IMR-90 (cell line): ENCODE measurements at regions not wholly inside any gene's neighbourhood (a gene's known extent, or its start where the extent isn't known, plus 50 kb on each side); places are given as distances from the start of the nearest gene placed in this dataset.

Experiments
- ATAC-seq: fragments of 200-7000 bp; cut with Tn5 transposase; 2 replicates; pipeline ENCODE4 v1.9.1; 2020; ENCODE audit warnings: low read depth, mild to moderate bottlenecking, moderate library complexity
- BruUV-seq: library from RNA; stranded (reverse); fragments of 400-500 nt; replicated peaks from 2 replicates; lab custom pipeline; 2021; lab: Mats Ljungman, UMichigan
- CTCF ChIA-PET: fragments of 300-600 bp; formaldehyde crosslinking; extraction: SDS; loops from one replicate; lab custom pipeline; 2021; ENCODE audit warnings: antibody characterized with exemption; lab: Yijun Ruan, JAX
- POLR2A ChIA-PET: fragments of 300-600 bp; sonication (Branson Sonifier 250); formaldehyde crosslinking; loops from one replicate; lab custom pipeline; 2022; ENCODE audit warnings: antibody characterized with exemption; ENCODE audit not compliant: unreplicated experiment; lab: Charles Lee
- DNase-seq: peaks from one replicate; pipeline ENCODE4 v3.0.0; 2013
- H2AFZ ChIP-seq: replicated peaks from 2 replicates; pipeline ENCODE3; 2013; ENCODE audit warnings: low read length, mild to moderate bottlenecking; ENCODE audit not compliant: poor library complexity
- H2AK5ac ChIP-seq: 2 replicates; pipeline ENCODE4 v1.6.1; 2013; ENCODE audit warnings: low read depth, low read length, inconsistent platforms
- H2AK9ac ChIP-seq: replicated peaks from 2 replicates; pipeline ENCODE3; 2013; ENCODE audit warnings: mild to moderate bottlenecking, low read depth, low read length, moderate library complexity; ENCODE audit not compliant: poor library complexity
- H2BK120ac ChIP-seq: 2 replicates; pipeline ENCODE4 v1.6.1; 2013; ENCODE audit warnings: low read depth, low read length, inconsistent platforms
- H2BK15ac ChIP-seq: 3 replicates; pipeline ENCODE4 v1.6.1; 2013; ENCODE audit warnings: low read depth, low read length, inconsistent platforms
- H2BK20ac ChIP-seq: 2 replicates; pipeline ENCODE4 v1.6.1; 2013; ENCODE audit warnings: low read depth, mild to moderate bottlenecking, inconsistent platforms, low read length, moderate library complexity
- H2BK5ac ChIP-seq: 2 replicates; pipeline ENCODE4 v1.6.1; 2013; ENCODE audit warnings: mild to moderate bottlenecking, low read depth, low read length, inconsistent platforms; ENCODE audit not compliant: poor library complexity, severe bottlenecking
- H3K14ac ChIP-seq: replicated peaks from 2 replicates; pipeline ENCODE4 v1.6.1; 2013; ENCODE audit warnings: low read depth, low read length, inconsistent platforms
- H3K18ac ChIP-seq: 2 replicates; pipeline ENCODE4 v1.6.1; 2013; ENCODE audit warnings: low read depth, low read length, control low read depth
- H3K23ac ChIP-seq: 2 replicates; pipeline ENCODE4 v1.6.1; 2013; ENCODE audit warnings: low read depth, low read length, inconsistent platforms
- H3K27ac ChIP-seq: 2 replicates; pipeline ENCODE4 v1.5.1; 2013; ENCODE audit warnings: mild to moderate bottlenecking, control low read depth, low read length; ENCODE audit not compliant: insufficient read depth
- H3K27me3 ChIP-seq: 2 replicates; pipeline ENCODE4 v1.6.1; 2013; ENCODE audit warnings: low read length; ENCODE audit not compliant: control insufficient read depth, insufficient read depth
- H3K36me3 ChIP-seq: 2 replicates; pipeline ENCODE4 v1.6.1; 2013; ENCODE audit warnings: low read length, mixed read lengths; ENCODE audit not compliant: control insufficient read depth, insufficient read depth
- H3K4ac ChIP-seq: 2 replicates; pipeline ENCODE4 v1.6.1; 2013; ENCODE audit warnings: low read depth, low read length, inconsistent platforms
- H3K4me1 ChIP-seq: 2 replicates; pipeline ENCODE4 v1.6.1; 2013; ENCODE audit warnings: low read length, mixed read lengths; ENCODE audit not compliant: control insufficient read depth, insufficient read depth
- H3K4me2 ChIP-seq: 2 replicates; pipeline ENCODE4 v1.6.1; 2013; ENCODE audit warnings: low read depth, mild to moderate bottlenecking, control low read depth, low read length, moderate library complexity
- H3K4me3 ChIP-seq: 2 replicates; pipeline ENCODE4 v1.5.1; 2013; ENCODE audit warnings: low read depth, mild to moderate bottlenecking, control low read depth, low read length, moderate library complexity; ENCODE audit not compliant: insufficient read depth
- H3K56ac ChIP-seq: 2 replicates; pipeline ENCODE4 v1.6.1; 2013; ENCODE audit warnings: low read length, inconsistent platforms; ENCODE audit not compliant: insufficient read depth; ENCODE audit errors: extremely low read depth
- H3K79me1 ChIP-seq, 2 experiments: 2 replicates each; pipeline ENCODE4 v1.6.1; 2013; ENCODE audit warnings: low read length in 2 of 2, inconsistent platforms in 1 of 2, low read depth in 1 of 2
- H3K9ac ChIP-seq: 2 replicates; pipeline ENCODE4 v1.6.1; 2013; ENCODE audit warnings: low read depth, low read length, control low read depth
- H3K9me1 ChIP-seq: 2 replicates; pipeline ENCODE4 v1.6.1; 2013; ENCODE audit warnings: low read length, inconsistent platforms; ENCODE audit not compliant: insufficient read depth
- H3K9me3 ChIP-seq: 2 replicates; pipeline ENCODE4 v1.6.1; 2013; ENCODE audit warnings: low read length; ENCODE audit not compliant: control insufficient read depth, insufficient read depth
- H4K20me1 ChIP-seq: 2 replicates; pipeline ENCODE4 v1.6.1; 2013; ENCODE audit warnings: low read length, inconsistent platforms; ENCODE audit not compliant: insufficient read depth
- H4K5ac ChIP-seq: 2 replicates; pipeline ENCODE4 v1.6.1; 2013; ENCODE audit warnings: mild to moderate bottlenecking, low read depth, low read length, control low read depth
- H4K8ac ChIP-seq, 2 experiments: 2 replicates each; pipeline ENCODE4 v1.6.1; 2013; ENCODE audit warnings: low read depth in 2 of 2, low read length in 2 of 2, control low read depth in 1 of 2, inconsistent platforms in 1 of 2
- H4K91ac ChIP-seq: 2 replicates; pipeline ENCODE4 v1.6.1; 2013; ENCODE audit warnings: low read depth, low read length, inconsistent platforms; ENCODE audit not compliant: insufficient read depth
- BHLHE40 ChIP-seq: fragments of 150-350 bp; IDR thresholded peaks from 2 replicates; pipeline ENCODE4 v1.6.1; 2016; ENCODE audit warnings: mild to moderate bottlenecking, low read depth, low read length
- CEBPB ChIP-seq: IDR thresholded peaks from 2 replicates; pipeline ENCODE4 v1.6.1; 2012; ENCODE audit warnings: low read depth, low read length, improper control_type of control experiment
- CHD1 ChIP-seq: IDR thresholded peaks from 2 replicates; pipeline ENCODE4 v1.6.1; 2012; ENCODE audit warnings: low read depth, low read length, improper control_type of control experiment
- FOS ChIP-seq: fragments of 150-350 bp; IDR thresholded peaks from 2 replicates; pipeline ENCODE4 v1.6.1; 2016; ENCODE audit warnings: low read depth, low read length
- MAFK ChIP-seq: IDR thresholded peaks from 2 replicates; pipeline ENCODE4 v1.6.1; 2012; ENCODE audit warnings: low read depth, low read length, improper control_type of control experiment
- MAZ ChIP-seq: IDR thresholded peaks from 2 replicates; pipeline ENCODE4 v1.6.1; 2012; ENCODE audit warnings: low read depth, mild to moderate bottlenecking, low read length, improper control_type of control experiment, moderate library complexity, borderline replicate concordance
- MXI1 ChIP-seq: IDR thresholded peaks from 2 replicates; pipeline ENCODE4 v1.6.1; 2012; ENCODE audit warnings: low read depth, mild to moderate bottlenecking, low read length, moderate library complexity, borderline replicate concordance
- NFE2L2 ChIP-seq: fragments of 150-350 bp; IDR thresholded peaks from 2 replicates; pipeline ENCODE4 v1.6.1; 2016; ENCODE audit warnings: low read depth, mild to moderate bottlenecking, low read length
- POLR2A ChIP-seq: IDR thresholded peaks from 2 replicates; pipeline ENCODE4 v1.6.1; 2012; ENCODE audit warnings: mild to moderate bottlenecking, low read depth, low read length
- RAD21 ChIP-seq: IDR thresholded peaks from 2 replicates; pipeline ENCODE4 v1.6.1; 2012; ENCODE audit warnings: low read length, improper control_type of control experiment
- RCOR1 ChIP-seq: IDR thresholded peaks from 2 replicates; pipeline ENCODE4 v1.6.1; 2012; ENCODE audit warnings: mild to moderate bottlenecking, low read length, improper control_type of control experiment; ENCODE audit not compliant: insufficient replicate concordance
- RFX5 ChIP-seq: IDR thresholded peaks from 2 replicates; pipeline ENCODE4 v1.8.0; 2012; ENCODE audit warnings: low read depth, mild to moderate bottlenecking, low read length, moderate library complexity
- SMC3 ChIP-seq: fragments of 150-350 bp; IDR thresholded peaks from 2 replicates; pipeline ENCODE4 v1.6.1; 2016; ENCODE audit warnings: low read depth, mild to moderate bottlenecking, antibody characterized with exemption, low read length, moderate library complexity
- WGBS, 2 experiments: methylation state at CpG; one replicate each; pipeline versions ENCODE4 v1.1.5 to v1.1.7; 2013; ENCODE audit warnings: missing lambda C conversion rate in 2 of 2; ENCODE audit not compliant: insufficient read length in 1 of 2; ENCODE audit errors: extremely low coverage in 2 of 2; 5-methylcytosine and 5-hydroxymethylcytosine counted together
- dilution Hi-C: fragments of 300-500 bp; cut with HindIII; formaldehyde crosslinking; loops from one replicate; pipeline ENCODE4 v1.14.3; 2018; ENCODE audit warnings: low sequenced_read_pairs; ENCODE audit not compliant: unreplicated experiment
- in situ Hi-C: fragments of 300-500 bp; cut with MboI; formaldehyde crosslinking; loops from 3 replicates; pipeline ENCODE4 v1.14.3; 2019; ENCODE audit warnings: low sequenced_read_pairs, inconsistent platforms, mixed read lengths
- intact Hi-C: fragments of 100-400 bp; cut with micrococcal nuclease; formaldehyde crosslinking; loops from 2 replicates; pipeline ENCODE4 v1.10.0; 2022
- TF ChIP-seq, protein P1 (sequence below): conservative IDR thresholded peaks from 2 replicates; pipeline ENCODE4 v1.5.1; 2012; ENCODE audit warnings: mild to moderate bottlenecking, low read depth, low read length, improper control_type of control experiment
- TF ChIP-seq, protein P2 (sequence below): fragments of 150-350 bp; IDR thresholded peaks from 2 replicates; pipeline ENCODE4 v1.6.1; 2016; ENCODE audit warnings: low read depth, mild to moderate bottlenecking, low read length, moderate library complexity, borderline replicate concordance
- TF ChIP-seq, protein P3 (sequence below): fragments of 150-350 bp; IDR thresholded peaks from 2 replicates; pipeline ENCODE4 v1.6.1; 2017; ENCODE audit warnings: mild to moderate bottlenecking, antibody characterized with exemption, low read length, low read depth

DNA sequence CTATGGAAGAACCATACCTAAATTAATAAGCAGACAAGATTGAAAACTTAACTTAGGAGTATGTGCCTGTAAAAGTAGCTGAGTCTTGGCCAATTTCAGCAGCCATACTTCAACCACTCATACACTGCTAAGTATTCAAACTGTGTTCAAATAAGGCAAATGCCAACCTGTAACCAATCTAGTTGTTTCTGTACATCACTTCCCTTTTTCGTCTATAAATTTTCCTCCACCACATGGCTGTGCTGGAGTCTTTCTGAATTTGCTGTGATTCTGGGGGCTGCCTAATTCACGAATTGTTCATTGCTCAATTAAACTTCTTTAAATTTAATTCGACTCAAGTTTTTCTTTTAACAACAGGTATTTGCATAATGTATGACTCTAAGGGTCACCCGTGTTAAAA, 184.4 kb downstream of the PLK2 start:
- H2BK5ac ChIP-seq = no peak overlapping the region
- WGBS, 2 experiments = no CpG with 5 or more reads among the region's 4 CpGs
- ATAC-seq (no peak), DNase-seq (no peak)
- H3K79me1 ChIP-seq = no peaks in the 10 kb centered on the region
- H2BK20ac ChIP-seq = no peak overlapping the region
- H2BK120ac ChIP-seq = no peak overlapping the region
- no peak overlapping the region for H3K27ac ChIP-seq
- in situ Hi-C loops (no loop called here), intact Hi-C loops (no loop called here), dilution Hi-C loops (no loop called here)
- TF ChIP-seq MXI1 = no peak
- TF ChIP-seq, protein P1, sequence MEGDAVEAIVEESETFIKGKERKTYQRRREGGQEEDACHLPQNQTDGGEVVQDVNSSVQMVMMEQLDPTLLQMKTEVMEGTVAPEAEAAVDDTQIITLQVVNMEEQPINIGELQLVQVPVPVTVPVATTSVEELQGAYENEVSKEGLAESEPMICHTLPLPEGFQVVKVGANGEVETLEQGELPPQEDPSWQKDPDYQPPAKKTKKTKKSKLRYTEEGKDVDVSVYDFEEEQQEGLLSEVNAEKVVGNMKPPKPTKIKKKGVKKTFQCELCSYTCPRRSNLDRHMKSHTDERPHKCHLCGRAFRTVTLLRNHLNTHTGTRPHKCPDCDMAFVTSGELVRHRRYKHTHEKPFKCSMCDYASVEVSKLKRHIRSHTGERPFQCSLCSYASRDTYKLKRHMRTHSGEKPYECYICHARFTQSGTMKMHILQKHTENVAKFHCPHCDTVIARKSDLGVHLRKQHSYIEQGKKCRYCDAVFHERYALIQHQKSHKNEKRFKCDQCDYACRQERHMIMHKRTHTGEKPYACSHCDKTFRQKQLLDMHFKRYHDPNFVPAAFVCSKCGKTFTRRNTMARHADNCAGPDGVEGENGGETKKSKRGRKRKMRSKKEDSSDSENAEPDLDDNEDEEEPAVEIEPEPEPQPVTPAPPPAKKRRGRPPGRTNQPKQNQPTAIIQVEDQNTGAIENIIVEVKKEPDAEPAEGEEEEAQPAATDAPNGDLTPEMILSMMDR = no peak
- TF ChIP-seq POLR2A = no peak
- no peak for TF ChIP-seq CHD1
- no peak for TF ChIP-seq RCOR1
- TF ChIP-seq NFE2L2 = no peak
- TF ChIP-seq MAZ = no peak
- TF ChIP-seq RAD21 = no peak
- no peak for TF ChIP-seq FOS
- no peak for TF ChIP-seq RFX5
- TF ChIP-seq CEBPB = no peak
- no peak for TF ChIP-seq MAFK
- TF ChIP-seq, protein P2, sequence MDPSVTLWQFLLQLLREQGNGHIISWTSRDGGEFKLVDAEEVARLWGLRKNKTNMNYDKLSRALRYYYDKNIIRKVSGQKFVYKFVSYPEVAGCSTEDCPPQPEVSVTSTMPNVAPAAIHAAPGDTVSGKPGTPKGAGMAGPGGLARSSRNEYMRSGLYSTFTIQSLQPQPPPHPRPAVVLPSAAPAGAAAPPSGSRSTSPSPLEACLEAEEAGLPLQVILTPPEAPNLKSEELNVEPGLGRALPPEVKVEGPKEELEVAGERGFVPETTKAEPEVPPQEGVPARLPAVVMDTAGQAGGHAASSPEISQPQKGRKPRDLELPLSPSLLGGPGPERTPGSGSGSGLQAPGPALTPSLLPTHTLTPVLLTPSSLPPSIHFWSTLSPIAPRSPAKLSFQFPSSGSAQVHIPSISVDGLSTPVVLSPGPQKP = no peak
- TF ChIP-seq, protein P3, sequence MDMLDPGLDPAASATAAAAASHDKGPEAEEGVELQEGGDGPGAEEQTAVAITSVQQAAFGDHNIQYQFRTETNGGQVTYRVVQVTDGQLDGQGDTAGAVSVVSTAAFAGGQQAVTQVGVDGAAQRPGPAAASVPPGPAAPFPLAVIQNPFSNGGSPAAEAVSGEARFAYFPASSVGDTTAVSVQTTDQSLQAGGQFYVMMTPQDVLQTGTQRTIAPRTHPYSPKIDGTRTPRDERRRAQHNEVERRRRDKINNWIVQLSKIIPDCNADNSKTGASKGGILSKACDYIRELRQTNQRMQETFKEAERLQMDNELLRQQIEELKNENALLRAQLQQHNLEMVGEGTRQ = no peak
- no peak for TF ChIP-seq BHLHE40
- TF ChIP-seq SMC3 = no peak
- no peaks in the 10 kb centered on the region for H3K27me3 ChIP-seq
- no peak overlapping the region for H4K91ac ChIP-seq
- no peak overlapping the region for H4K5ac ChIP-seq
- no peak overlapping the region for H3K4me3 ChIP-seq
- no peak overlapping the region for H3K23ac ChIP-seq
- no TSS peak for BruUV-seq
- no peak overlapping the region for H3K9ac ChIP-seq
- H3K18ac ChIP-seq = no peak overlapping the region
- no peaks in the 10 kb centered on the region for H3K4me1 ChIP-seq
- H3K4me2 ChIP-seq = no peak overlapping the region
- ChIA-PET CTCF (no interaction called here), POLR2A (no interaction called here)
- peaks cover 2% of the 10 kb centered on the region; the same call in 1 of the 2 replicates for H3K9me3 ChIP-seq
- H4K20me1 ChIP-seq = no peaks in the 10 kb centered on the region
- no peak overlapping the region for H3K56ac ChIP-seq
- H3K9me1 ChIP-seq = no peaks in the 10 kb centered on the region; the same call in 1 of the 2 replicates
- H3K36me3 ChIP-seq = no peaks in the 10 kb centered on the region
- no peak overlapping the region for H3K4ac ChIP-seq
- no peak overlapping the region for H2AK9ac ChIP-seq
- H3K14ac ChIP-seq = no peak overlapping the region
- no peak overlapping the region for H2AK5ac ChIP-seq
- H4K8ac ChIP-seq = no peak overlapping the region
- H2BK15ac ChIP-seq = no peak overlapping the region
- no peak overlapping the region for H2AFZ ChIP-seq
